ENCODE measurements at regions not wholly inside any gene's neighbourhood (a gene's known extent, or its start where the extent isn't known, plus 50 kb on each side); places are given as distances from the start of the nearest gene placed in this dataset.

GRCh38 chr5:162242416-162242815, 174.8 kb downstream of the GABRG2 start:
- H3K36me3 ChIP-seq (replicated peaks in 1 of 2; ENCODE audit: control insufficient read depth in 1 of 2, insufficient read depth in 2 of 2, low read length in 1 of 2) = no peaks in the 10 kb centered on the region
- ChIA-PET POLR2A (no interaction called here), CTCF (interaction anchor here (1.5 kb wide), 1 partner anchor 34 kb away, joined by 3 read pairs; no protein-coding TSS in a partner anchor)
- no peaks in the 10 kb centered on the region; the same call in 1 of the 2 replicates for H3K9me3 ChIP-seq
- TF ChIP-seq CHD2 (IDR thresholded peaks at IDR 0.05; ENCODE audit: low read length, partially characterized antibody) (no peak), CTCF (IDR thresholded peaks at IDR 0.05) (no peak), MEF2A (IDR thresholded peaks at IDR 0.05; ENCODE audit: borderline replicate concordance, low read depth) (no peak), RAD21 (IDR thresholded peaks at IDR 0.05; ENCODE audit: low read length) (no peak), NFIC (IDR thresholded peaks at IDR 0.05; ENCODE audit: borderline replicate concordance) (no peak)
- no peak overlapping the region for H3K27ac ChIP-seq (ENCODE audit: low read depth in 2 of 2, low read length in 1 of 2)
- no peak overlapping the region for H3K9ac ChIP-seq
- H3K9me2 ChIP-seq = no peaks in the 10 kb centered on the region
- DNase-seq = no peak
- no peaks in the 10 kb centered on the region for H4K20me1 ChIP-seq (ENCODE audit: insufficient read depth)
- H3K4me1 ChIP-seq (ENCODE audit: control insufficient read depth in 1 of 2, insufficient read depth in 2 of 2, low read depth in 1 of 2, low read length in 1 of 2) = no peaks in the 10 kb centered on the region
- H2AFZ ChIP-seq (ENCODE audit: low read depth) = no peak overlapping the region
- H3K4me2 ChIP-seq = no peak overlapping the region
- no peaks in the 10 kb centered on the region for H3F3A ChIP-seq (replicated peaks; ENCODE audit: insufficient read depth)
- no peaks in the 10 kb centered on the region for H3K79me2 ChIP-seq (ENCODE audit: insufficient read depth)
- H3K4me3 ChIP-seq (ENCODE audit: low read depth in 2 of 2, low read length in 1 of 2) = no peak overlapping the region
- no peaks in the 10 kb centered on the region for H3K27me3 ChIP-seq (ENCODE audit: insufficient read depth)

- Histone ChIP-seq H3K9ac (no peak overlapping the region), H3K36me3 (replicated peaks in 1 of 2; ENCODE audit: control insufficient read depth in 1 of 2, insufficient read depth in 2 of 2, low read length in 1 of 2) (no peaks in the 10 kb centered on the region), H3K4me2 (no peak overlapping the region), H3K27ac (ENCODE audit: low read depth in 2 of 2, low read length in 1 of 2) (no peak overlapping the region), H3F3A (replicated peaks; ENCODE audit: insufficient read depth) (no peaks in the 10 kb centered on the region), H3K9me3 (no peaks in the 10 kb centered on the region; the same call in 1 of the 2 replicates), H3K4me1 (ENCODE audit: control insufficient read depth in 1 of 2, insufficient read depth in 2 of 2, low read depth in 1 of 2, low read length in 1 of 2) (no peaks in the 10 kb centered on the region), H2AFZ (ENCODE audit: low read depth) (no peak overlapping the region), H4K20me1 (ENCODE audit: insufficient read depth) (no peaks in the 10 kb centered on the region), H3K4me3 (ENCODE audit: low read depth in 2 of 2, low read length in 1 of 2) (no peak overlapping the region), H3K9me2 (no peaks in the 10 kb centered on the region), H3K27me3 (ENCODE audit: insufficient read depth) (no peaks in the 10 kb centered on the region), H3K79me2 (ENCODE audit: insufficient read depth) (no peaks in the 10 kb centered on the region)
- no peak for DNase-seq
- ChIA-PET POLR2A (no interaction called here), CTCF (interaction anchor here (0.9 to 1.5 kb wide), 3 partner anchors 17 to 35 kb away, joined by 3 read pairs; no protein-coding TSS in a partner anchor)
- under 1% methylated on average over 3 of the region's 3 CpGs for WGBS (ENCODE audit: low lambda C conversion rate)
- no peak for TF ChIP-seq FOXJ3 (CRISPR knock-in tag; IDR thresholded peaks at IDR 0.05)
Observed at GRCh38 chr5:162243651-162244050, 176.1 kb downstream of the GABRG2 start.

- no peaks in the 10 kb centered on the region for H3K79me2 ChIP-seq (ENCODE audit: insufficient read depth)
- H3K9ac ChIP-seq = no peak overlapping the region
- H3K27ac ChIP-seq (ENCODE audit: low read depth in 2 of 2, low read length in 1 of 2) = no peak overlapping the region
- no peaks in the 10 kb centered on the region for H3K36me3 ChIP-seq (replicated peaks in 1 of 2; ENCODE audit: control insufficient read depth in 1 of 2, insufficient read depth in 2 of 2, low read length in 1 of 2)
- DNase-seq = peak; percentile 29
- no peak overlapping the region for H2AFZ ChIP-seq (ENCODE audit: low read depth)
- peak; percentile 49 for TF ChIP-seq CTCF (IDR thresholded peaks at IDR 0.05)
- TF ChIP-seq TAF1 (IDR thresholded peaks at IDR 0.05; ENCODE audit: borderline replicate concordance, low read depth, low read length) = no peak
- 0 out of 2 replicates have a peak, but pooled peaks have one; percentile 6 for TF ChIP-seq SMC3 (IDR thresholded peaks at IDR 0.05; ENCODE audit: low read depth, low read length)
- peak; percentile 20; the same call in 1 of the 2 replicates for TF ChIP-seq RAD21 (IDR thresholded peaks at IDR 0.05; ENCODE audit: low read length)
- POLR2A ChIA-PET = no interaction called here
- H3K4me3 ChIP-seq (ENCODE audit: low read depth in 2 of 2, low read length in 1 of 2) = no peak overlapping the region
- CTCF ChIA-PET = interaction anchor here (0.8 to 2.4 kb wide), 6 partner anchors 8 to 1161 kb away, joined by 3 to 32 read pairs (median 4); no protein-coding TSS in a partner anchor
- WGBS (ENCODE audit: low lambda C conversion rate) = 43% methylated on average over 11 of the region's 11 CpGs
- H3K9me2 ChIP-seq = no peaks in the 10 kb centered on the region
- no peaks in the 10 kb centered on the region for H3K4me1 ChIP-seq (ENCODE audit: control insufficient read depth in 1 of 2, insufficient read depth in 2 of 2, low read depth in 1 of 2, low read length in 1 of 2)
- no peak overlapping the region for H3K4me2 ChIP-seq
- H3F3A ChIP-seq (replicated peaks; ENCODE audit: insufficient read depth) = no peaks in the 10 kb centered on the region
- no peaks in the 10 kb centered on the region; the same call in none of the 2 replicates for H3K9me3 ChIP-seq
- no peaks in the 10 kb centered on the region for H4K20me1 ChIP-seq (ENCODE audit: insufficient read depth)
- no peaks in the 10 kb centered on the region for H3K27me3 ChIP-seq (ENCODE audit: insufficient read depth)
Observed at GRCh38 chr5:162248107-162248713, 180.6 kb downstream of the GABRG2 start.

All from SK-N-SH (cell line).